Lower leg skin (tissue), 4 donors: ENCODE measurements at regions not wholly inside any gene's neighbourhood (a gene's known extent, or its start where the extent isn't known, plus 50 kb on each side); places are given as distances from the start of the nearest gene placed in this dataset.

Experiments
- DNase-seq, 2 donors: peaks; one replicate each; pipeline ENCODE4 v3.0.0-alpha.2; 2019; ENCODE audit warnings: low spot score in 2 of 2
- H3K4me3 ChIP-seq: fragments of 200-600 bp; sonication (generic); 2 replicates; pipeline ENCODE4 v1.5.1; 2017; ENCODE audit warnings: mild to moderate bottlenecking, low read depth; ENCODE audit not compliant: poor library complexity, severe bottlenecking
- CTCF ChIP-seq, 3 donors: fragments of 450-650 bp; IDR thresholded peaks; one replicate each; pipeline ENCODE4 v1.5.1; 2016; ENCODE audit warnings: antibody characterized with exemption in 3 of 3, mild to moderate bottlenecking in 3 of 3, moderate library complexity in 2 of 3
- POLR2A ChIP-seq, 2 donors: fragments of 450-650 bp; IDR thresholded peaks; one replicate each; pipeline ENCODE4 v1.6.1; 2016 to 2017; ENCODE audit warnings: antibody characterized with exemption in 2 of 2, mild to moderate bottlenecking in 1 of 2, moderate library complexity in 1 of 2
- WGBS, 2 donors: methylation state at CpG; one replicate each; pipeline ENCODE4 v1.1.5; 2018; 5-methylcytosine and 5-hydroxymethylcytosine counted together
- intact Hi-C: fragments of 100-400 bp; cut with DNase I; formaldehyde crosslinking; loops from one replicate; pipeline ENCODE4 v1.15.0; 2023; ENCODE audit warnings: low total_unique reads

- WGBS, 2 donors = 76 to 95% methylated on average over 2 of the region's 2 CpGs
- H3K4me3 ChIP-seq = no peak overlapping the region
- no peak for DNase-seq
- intact Hi-C loops = no loop called here
- TF ChIP-seq CTCF (IDR thresholded peaks at IDR 0.05) (no peak), POLR2A (IDR thresholded peaks at IDR 0.05) (no peak)
Measured at GRCh38 chr2:35292199-35292598, 1063.4 kb upstream of the CRIM1 start.

- DNase-seq = no peak
- TF ChIP-seq CTCF (IDR thresholded peaks at IDR 0.05) = no peak
- TF ChIP-seq POLR2A (IDR thresholded peaks at IDR 0.05) = no peak
- 91 to 94% methylated on average over 3 of the region's 3 CpGs for WGBS, 2 donors
- intact Hi-C loops = no loop called here
- H3K4me3 ChIP-seq = no peak overlapping the region
Measured at GRCh38 chr2:35281702-35282101, 1073.9 kb upstream of the CRIM1 start.

GRCh38 chr2:35255826-35256225 is 1099.8 kb upstream of the CRIM1 start:
- intact Hi-C loops = no loop called here
- TF ChIP-seq CTCF (IDR thresholded peaks at IDR 0.05) (no peak), POLR2A (IDR thresholded peaks at IDR 0.05) (no peak)
- no peak overlapping the region for H3K4me3 ChIP-seq
- no peak for DNase-seq

GRCh38 chr2:35251156-35251555 is 1104.4 kb upstream of the CRIM1 start:
- H3K4me3 ChIP-seq = no peak overlapping the region
- intact Hi-C loops = no loop called here
- 76 to 79% methylated on average over 3 of the region's 3 CpGs for WGBS, 2 donors
- TF ChIP-seq POLR2A (IDR thresholded peaks at IDR 0.05) (no peak), CTCF (IDR thresholded peaks at IDR 0.05) (no peak)
- DNase-seq = no peak

- WGBS, 2 donors = 82 to 87% methylated on average over 2 of the region's 2 CpGs
- no peak overlapping the region for H3K4me3 ChIP-seq
- intact Hi-C loops = no loop called here
- TF ChIP-seq POLR2A (IDR thresholded peaks at IDR 0.05) (no peak), CTCF (IDR thresholded peaks at IDR 0.05) (no peak)
- DNase-seq = no peak
Measured at GRCh38 chr2:35246702-35247101, 1108.9 kb upstream of the CRIM1 start.

- intact Hi-C loops = no loop called here
- TF ChIP-seq POLR2A (IDR thresholded peaks at IDR 0.05) (no peak), CTCF (IDR thresholded peaks at IDR 0.05) (no peak)
- WGBS, 2 donors = 21 to 26% methylated on average over 2 of the region's 2 CpGs
- no peak overlapping the region for H3K4me3 ChIP-seq
- no peak for DNase-seq
Measured at GRCh38 chr2:35228584-35228983, 1127.0 kb upstream of the CRIM1 start.
